Left colon (tissue), 2 donors: ENCODE measurements at regions not wholly inside any gene's neighbourhood (a gene's known extent, or its start where the extent isn't known, plus 50 kb on each side); places are given as distances from the start of the nearest gene placed in this dataset.
"Not testable (repeated sequence)": the region's sequence is repeated elsewhere in the genome, so short reads cannot be mapped to it uniquely, and the experiment has no call there.

Experiments used
- ATAC-seq: fragments of 200-7000 bp; cut with Tn5 transposase; one replicate; pipeline ENCODE4 v1.9.1; 2020; ENCODE audit warnings: mild to moderate bottlenecking, moderate library complexity
- DNase-seq, 2 donors: peaks; one replicate each; pipeline ENCODE4 v3.0.0-alpha.2; 2020
- intact Hi-C, 2 donors: fragments of 100-400 bp; cut with DNase I in 1 of 2; cut with micrococcal nuclease in 1 of 2; formaldehyde crosslinking; loops; one replicate each; pipeline versions ENCODE4 v1.11.2 to v1.14.0; 2022; cut with DNase I, micrococcal nuclease
- donor health status: DM: no; HTN: no; CAD: no.
- donor health status: DM: yes; HTN: yes; CAD: no.

GRCh38 chr9:104980039-104980654 lies 52.2 kb upstream of the ABCA1 start:
- ATAC-seq, result no peak
- intact Hi-C loops, result no loop called here
- DNase-seq, result no peak

- intact Hi-C loops, result no loop called here
- ATAC-seq (no peak), DNase-seq (no peak)
These were observed 53.7 kb upstream of the ABCA1 start for GRCh38 chr9:104981543-104982129.

GRCh38 chr9:104982543-104982942 lies 54.6 kb upstream of the ABCA1 start:
- DNase-seq (peak in 1 of 2 donors; percentile 23), ATAC-seq (no peak)
- intact Hi-C loops, result no loop called here

- intact Hi-C loops, result no loop called here
- ATAC-seq (no peak), DNase-seq (no peak)
These were observed 55.5 kb upstream of the ABCA1 start for GRCh38 chr9:104983491-104983890.

- intact Hi-C loops, result no loop called here
- no peak for DNase-seq
- no peak for ATAC-seq
These were observed 56.2 kb upstream of the ABCA1 start for GRCh38 chr9:104984121-104984520.

GRCh38 chr9:104984542-104984941 lies 56.6 kb upstream of the ABCA1 start:
- no peak for DNase-seq
- no peak for ATAC-seq
- intact Hi-C loops, result no loop called here

GRCh38 chr9:104984948-104985347 lies 57.0 kb upstream of the ABCA1 start:
- ATAC-seq (no peak), DNase-seq (no peak)
- intact Hi-C loops, result no loop called here

- intact Hi-C loops, result no loop called here
- ATAC-seq (no peak), DNase-seq (no peak)
These were observed 58.1 kb upstream of the ABCA1 start for GRCh38 chr9:104986096-104986495.

GRCh38 chr9:104987743-104988142 lies 59.8 kb upstream of the ABCA1 start:
- DNase-seq (no peak), ATAC-seq (no peak)
- intact Hi-C loops, result no loop called here

- DNase-seq (no peak), ATAC-seq (no peak)
- intact Hi-C loops, result no loop called here
These were observed 60.6 kb upstream of the ABCA1 start for GRCh38 chr9:104988539-104988938.

- ATAC-seq (peak; percentile 95), DNase-seq (peak; percentile 91 to 92)
- intact Hi-C loops, result loop anchor here in 1 of 2 donors (5.0 to 10.0 kb wide), 3 partner anchors 67 to 163 kb away; partner anchors contain the start of gene ABCA1
These were observed 63.4 kb upstream of the ABCA1 start for GRCh38 chr9:104991144-104991953.

GRCh38 chr9:104992659-104993058 lies 64.7 kb upstream of the ABCA1 start:
- DNase-seq (no peak), ATAC-seq (no peak)
- intact Hi-C loops, result loop anchor here in 1 of 2 donors (5.0 to 10.0 kb wide), 3 partner anchors 68 to 162 kb away; partner anchors contain the start of gene ABCA1

- ATAC-seq, result no peak
- intact Hi-C loops, result loop anchor here in 1 of 2 donors (5.0 to 10.0 kb wide), 3 partner anchors 69 to 161 kb away; partner anchors contain the start of gene ABCA1
- DNase-seq, result peak; percentile 48 to 83
These were observed 65.5 kb upstream of the ABCA1 start for GRCh38 chr9:104993291-104993963.

GRCh38 chr9:104997536-104997935 lies 69.6 kb upstream of the ABCA1 start:
- intact Hi-C loops, result loop anchor here in 1 of 2 donors (10.0 kb wide), 2 partner anchors 73 to 157 kb away; partner anchors contain the start of gene ABCA1
- DNase-seq (no peak), ATAC-seq (no peak)

GRCh38 chr9:104999136-104999535 lies 71.2 kb upstream of the ABCA1 start:
- intact Hi-C loops, result loop anchor here in 1 of 2 donors (10.0 kb wide), 2 partner anchors 74 to 156 kb away; partner anchors contain the start of gene ABCA1
- ATAC-seq (no peak), DNase-seq (no peak)

GRCh38 chr9:105000529-105000928 lies 72.6 kb upstream of the ABCA1 start:
- DNase-seq, ATAC-seq, intact Hi-C loops: not testable (repeated sequence)

- intact Hi-C loops, result no loop called here
- no peak for DNase-seq
- ATAC-seq, result no peak
These were observed 76.6 kb upstream of the ABCA1 start for GRCh38 chr9:105004466-105005090.

- DNase-seq (no peak), ATAC-seq (no peak)
- intact Hi-C loops, result no loop called here
These were observed 77.2 kb upstream of the ABCA1 start for GRCh38 chr9:105005186-105005585.

GRCh38 chr9:105006514-105006913 lies 78.6 kb upstream of the ABCA1 start:
- no peak for ATAC-seq
- intact Hi-C loops, result no loop called here
- no peak for DNase-seq
